GM23338 (cell line): ENCODE measurements at regions not wholly inside any gene's neighbourhood (a gene's known extent, or its start where the extent isn't known, plus 50 kb on each side); places are given as distances from the start of the nearest gene placed in this dataset.

Experiments
- CTCF ChIP-seq, 2 experiments: fragments of 200-600 bp in 1 of 2; sonication (generic) in 1 of 2; conservative IDR thresholded peaks; 2 replicates each; pipeline versions ENCODE4 v1.5.1 to v1.6.1; 2016 to 2017; ENCODE audit warnings: antibody characterized with exemption in 2 of 2, low read depth in 2 of 2, mild to moderate bottlenecking in 2 of 2, moderate library complexity in 1 of 2
- EZH2 ChIP-seq: fragments of 200-600 bp; sonication (generic); IDR thresholded peaks from one replicate; pipeline ENCODE4 v1.8.0; 2017; ENCODE audit warnings: antibody characterized with exemption, mild to moderate bottlenecking, low read depth; ENCODE audit not compliant: unreplicated experiment
- POLR2AphosphoS5 ChIP-seq: IDR thresholded peaks from 2 replicates; pipeline ENCODE4 v1.6.1; 2016; ENCODE audit warnings: antibody characterized with exemption, low read depth

DNA sequence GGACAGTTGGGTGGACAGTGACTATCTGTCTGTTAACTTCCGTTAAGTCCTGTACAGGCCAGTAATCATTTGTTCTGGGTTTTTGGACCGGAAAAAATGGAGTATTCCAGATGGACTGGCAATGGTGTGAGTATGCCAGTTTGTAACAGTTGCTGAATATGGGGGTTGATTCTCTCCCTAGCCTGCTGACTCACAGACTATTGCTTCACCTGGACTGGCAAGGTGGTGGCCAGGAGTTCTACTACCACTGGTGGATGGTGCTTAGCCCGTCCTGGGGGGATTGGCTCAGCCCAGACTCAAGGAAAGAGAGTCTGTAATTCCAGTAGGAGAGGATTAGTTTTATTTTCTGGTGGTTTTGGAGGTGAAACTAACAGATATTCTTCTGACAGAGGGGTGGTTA is 343.8 kb upstream of the USP9Y start:
- TF ChIP-seq POLR2AphosphoS5 (no peak), CTCF (conservative IDR thresholded peaks at IDR 0.05; ENCODE audit: low read depth in 2 of 2) (no peak), EZH2 (no peak)
